ENCODE measurements at regions not wholly inside any gene's neighbourhood (a gene's known extent, or its start where the extent isn't known, plus 50 kb on each side); places are given as distances from the start of the nearest gene placed in this dataset.

DNA sequence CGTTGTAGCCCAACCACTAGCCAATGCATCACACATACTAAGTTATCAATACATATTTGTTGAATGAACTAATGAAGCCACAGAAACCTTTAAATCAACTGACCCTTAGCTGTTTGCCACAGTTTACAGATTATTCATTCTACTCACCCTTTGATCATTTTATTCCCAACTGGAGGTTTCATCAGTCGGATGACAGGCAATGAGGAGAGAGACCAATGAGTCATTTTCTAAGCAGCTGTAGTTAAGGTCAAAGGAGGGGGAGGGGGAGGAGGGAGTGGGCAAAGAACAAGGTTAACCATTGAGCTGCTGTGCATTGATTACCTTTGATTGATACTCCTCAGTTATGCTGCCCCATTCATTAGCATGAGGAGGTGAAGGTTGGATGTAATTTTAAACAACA lies 469.5 kb downstream of the VRK1 start:
- DNase-seq (ENCODE audit: low read depth) = peak; percentile 0

DNA sequence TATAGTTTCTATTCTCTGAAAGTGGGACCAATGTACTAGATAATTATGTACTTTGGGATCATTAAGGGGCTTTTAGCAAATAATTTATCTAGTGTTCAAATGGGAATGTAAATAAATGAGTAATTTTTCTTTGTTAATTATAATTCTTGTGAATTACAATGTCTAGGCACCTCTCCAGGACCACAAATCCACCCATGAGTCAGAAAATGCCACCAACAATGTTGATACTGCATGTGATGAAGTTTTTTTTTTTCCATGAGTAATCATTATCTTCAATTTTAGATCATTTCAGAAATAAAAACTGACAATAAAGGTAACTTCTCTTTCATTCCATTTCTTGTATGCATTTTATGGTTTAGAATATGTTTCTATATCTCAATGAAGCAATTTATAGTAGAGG lies 470.3 kb downstream of the VRK1 start:
- no peak for DNase-seq (ENCODE audit: low read depth)

DNA sequence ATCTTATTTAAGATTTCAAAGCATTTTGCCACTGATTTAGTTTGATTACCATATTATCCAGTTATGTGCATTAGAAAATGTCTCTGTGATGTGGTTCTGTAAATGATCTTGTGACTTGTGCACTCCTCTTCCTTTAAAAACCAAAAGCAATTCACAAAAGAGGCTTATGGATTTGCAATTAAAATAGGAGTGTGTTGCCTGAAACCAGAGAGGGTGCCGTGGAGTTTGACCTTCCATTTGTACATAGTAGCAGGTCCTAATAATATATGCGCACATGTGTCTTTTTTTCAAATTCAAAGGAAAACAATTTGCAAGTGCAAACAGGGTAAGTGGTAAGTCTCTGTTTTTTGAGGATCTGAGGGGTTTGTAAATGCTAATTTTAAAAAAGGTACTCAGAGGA lies 470.9 kb downstream of the VRK1 start:
- DNase-seq (ENCODE audit: low read depth) = no peak

DNA sequence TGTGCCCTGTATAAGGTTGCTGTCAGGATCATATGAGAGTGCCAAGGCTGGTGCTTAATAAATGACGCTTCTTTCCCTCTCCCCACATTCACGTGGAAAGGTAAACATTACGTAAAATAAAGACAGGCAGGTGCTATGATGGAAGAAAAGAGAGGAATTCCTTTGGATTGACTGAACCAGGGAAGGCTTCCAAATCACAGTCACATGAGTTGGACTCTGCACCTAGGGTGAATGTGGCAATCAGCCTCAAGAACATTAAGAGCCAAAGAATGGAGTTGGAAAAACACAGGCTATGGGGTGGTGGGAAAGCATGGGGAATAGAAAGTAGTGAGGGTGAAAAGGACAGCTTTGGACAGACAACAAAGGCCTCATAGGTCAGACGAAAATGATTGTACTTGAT lies 473.1 kb downstream of the VRK1 start:
- DNase-seq (ENCODE audit: low read depth) = no peak

DNA sequence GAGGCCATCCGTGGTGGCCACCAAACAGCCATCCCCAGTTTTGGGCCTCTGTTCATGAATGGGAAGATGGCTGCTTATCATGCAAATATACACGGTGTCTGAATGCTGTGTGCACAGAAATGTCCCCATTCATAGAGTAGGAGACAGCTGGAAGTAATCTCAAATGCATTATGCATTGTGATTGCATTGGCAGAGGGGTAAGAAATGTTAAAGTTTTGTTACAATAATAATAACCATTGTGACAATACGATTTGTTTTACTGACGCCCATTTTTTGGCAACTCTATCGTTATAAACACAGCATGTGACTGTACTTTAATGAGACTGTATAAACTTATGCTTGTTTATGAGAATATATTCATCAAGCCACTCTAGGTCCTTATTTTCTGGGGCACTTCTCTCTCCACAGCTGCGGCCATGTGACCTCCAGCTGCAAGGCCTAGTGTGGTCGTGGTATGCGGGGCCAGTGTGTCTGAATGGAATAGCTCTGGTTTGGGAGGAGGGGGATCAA lies 474.3 kb downstream of the VRK1 start:
- DNase-seq (ENCODE audit: low read depth) = no peak

DNA sequence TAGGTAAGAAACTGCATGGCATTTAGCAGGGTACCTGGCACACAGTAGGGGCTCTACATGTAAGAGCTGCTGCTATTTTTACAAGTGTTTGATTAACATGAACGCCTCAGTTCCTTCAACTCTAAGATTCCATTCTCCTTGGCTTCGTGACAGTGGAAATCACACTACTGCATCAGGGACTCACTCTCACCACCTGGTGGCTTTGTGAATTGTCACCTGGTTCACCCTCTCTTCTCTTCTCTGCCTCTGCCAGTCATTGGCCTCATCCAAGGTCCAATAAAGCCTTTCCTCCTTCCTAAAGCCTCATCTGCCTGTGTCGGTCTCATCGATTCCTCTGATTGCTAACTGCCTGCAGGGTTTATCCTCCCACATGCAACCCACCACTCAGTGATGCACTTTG lies 476.4 kb downstream of the VRK1 start:
- DNase-seq (ENCODE audit: low read depth) = no peak

DNA sequence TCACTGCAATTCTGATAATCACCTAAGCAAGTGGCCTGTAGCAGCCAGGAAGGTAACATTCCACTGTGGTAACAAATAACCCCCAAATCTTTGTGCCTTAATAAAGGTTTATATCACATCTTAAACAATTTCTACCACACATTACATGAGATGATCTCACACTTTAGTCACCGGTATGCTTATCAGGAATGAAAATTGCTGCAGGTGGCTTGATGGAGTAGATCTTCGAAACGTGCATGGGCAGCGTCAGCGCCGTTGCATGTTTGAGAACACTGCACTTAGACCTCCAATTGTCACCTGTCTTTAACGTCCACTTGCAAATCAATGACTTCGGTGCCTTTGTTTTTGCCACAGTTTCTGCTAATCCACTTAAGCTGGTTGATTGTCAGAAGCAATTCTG lies 477.4 kb downstream of the VRK1 start:
- no peak for DNase-seq (ENCODE audit: low read depth)

DNA sequence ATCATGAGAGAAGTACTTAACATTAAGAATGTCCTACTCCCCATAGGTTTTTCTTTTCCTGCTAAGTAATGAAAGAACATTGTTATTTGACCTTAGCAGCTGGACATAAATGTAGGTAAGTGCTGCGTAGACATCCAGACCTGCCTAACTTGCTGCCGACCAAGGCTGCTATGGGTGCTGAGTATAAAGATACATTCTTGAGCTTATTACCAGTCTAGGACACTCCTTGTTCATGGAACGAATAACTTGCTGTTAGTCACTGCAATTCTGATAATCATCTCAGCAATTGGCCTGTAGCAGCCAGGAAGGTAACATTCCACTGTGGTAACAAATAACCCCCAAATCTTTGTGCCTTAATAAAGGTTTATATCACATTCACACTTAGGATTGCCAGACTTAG lies 478.1 kb downstream of the VRK1 start:
- no peak for DNase-seq (ENCODE audit: low read depth)

DNA sequence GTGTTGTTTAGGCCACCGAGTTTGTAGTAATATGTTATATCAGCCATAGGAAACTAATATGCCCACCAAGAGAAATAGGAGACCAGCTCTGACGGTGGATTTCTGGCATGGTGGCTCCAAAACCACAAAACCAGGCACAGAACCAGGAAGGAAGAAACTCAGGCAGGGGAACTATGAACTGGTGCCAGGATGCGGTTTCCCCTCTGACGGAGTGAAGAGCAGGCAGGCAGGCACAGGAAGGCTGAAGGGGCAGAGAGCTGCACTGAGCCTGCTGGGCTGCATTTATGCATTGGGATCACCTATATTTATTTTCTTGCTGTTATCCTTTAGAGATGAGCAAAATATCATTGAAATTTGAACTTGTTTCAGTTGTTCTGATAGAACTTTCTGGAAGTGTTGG lies 479.4 kb downstream of the VRK1 start:
- DNase-seq (ENCODE audit: low read depth) = no peak

DNA sequence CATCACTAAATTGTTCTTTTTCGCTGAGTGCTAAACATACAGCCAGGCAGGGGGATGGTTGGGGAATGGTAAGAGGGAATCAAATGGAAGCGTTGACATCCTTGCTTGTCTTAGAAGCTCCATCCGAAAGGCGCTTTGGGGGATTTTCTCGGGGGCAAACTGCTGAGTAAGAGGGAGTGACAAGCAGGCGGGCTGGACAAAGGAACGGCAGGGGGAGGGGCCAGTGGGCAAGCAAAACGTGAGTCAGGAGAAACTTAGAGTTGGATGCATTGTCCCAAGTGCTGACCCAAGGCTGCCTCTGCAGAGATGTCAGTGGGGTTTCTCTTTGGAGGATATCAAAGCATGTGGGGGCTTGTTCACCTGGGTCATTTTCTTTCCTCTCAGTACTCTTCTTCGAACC lies 480.5 kb downstream of the VRK1 start:
- no peak for DNase-seq (ENCODE audit: low read depth)

DNA sequence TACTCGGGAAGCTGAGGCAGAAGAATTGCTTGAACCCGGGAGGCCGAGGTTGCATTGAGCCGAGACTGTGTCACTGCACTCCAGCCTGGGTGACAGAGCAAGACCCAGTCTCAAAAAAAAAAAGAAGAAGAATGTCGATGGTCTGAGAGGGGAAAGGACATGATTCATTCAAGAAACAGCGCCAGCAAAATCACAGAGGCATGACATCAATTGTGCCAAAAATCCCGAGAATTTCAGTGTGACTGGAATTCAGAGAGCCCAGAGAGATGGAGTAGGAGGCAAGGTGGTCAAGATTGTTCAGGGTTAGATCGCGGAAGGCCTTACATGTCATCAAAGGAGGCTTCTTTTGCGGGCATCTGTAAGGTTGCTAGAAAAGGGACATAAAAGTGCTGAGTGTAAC lies 483.3 kb downstream of the VRK1 start:
- no peak for DNase-seq (ENCODE audit: low read depth)

DNA sequence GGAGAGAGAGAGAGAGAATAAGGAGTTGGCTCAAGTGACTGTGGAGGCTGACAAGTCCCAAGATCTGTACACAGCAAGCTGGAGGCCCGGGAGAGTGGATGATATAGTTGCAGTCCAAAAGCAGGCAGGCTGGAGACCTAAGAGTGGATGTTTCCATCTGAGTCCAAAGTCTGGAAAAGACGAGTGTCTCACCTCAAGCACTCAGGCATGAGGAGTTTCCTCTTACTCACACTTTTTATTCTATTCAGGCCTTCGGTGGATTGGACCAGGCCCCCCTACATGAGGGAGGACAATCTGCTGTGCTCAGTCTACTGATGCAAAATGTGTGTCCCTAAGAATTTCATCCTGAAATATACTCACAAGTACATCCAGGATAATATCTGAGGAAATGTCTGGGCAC lies 484.6 kb downstream of the VRK1 start:
- DNase-seq (ENCODE audit: low read depth) = no peak

DNA sequence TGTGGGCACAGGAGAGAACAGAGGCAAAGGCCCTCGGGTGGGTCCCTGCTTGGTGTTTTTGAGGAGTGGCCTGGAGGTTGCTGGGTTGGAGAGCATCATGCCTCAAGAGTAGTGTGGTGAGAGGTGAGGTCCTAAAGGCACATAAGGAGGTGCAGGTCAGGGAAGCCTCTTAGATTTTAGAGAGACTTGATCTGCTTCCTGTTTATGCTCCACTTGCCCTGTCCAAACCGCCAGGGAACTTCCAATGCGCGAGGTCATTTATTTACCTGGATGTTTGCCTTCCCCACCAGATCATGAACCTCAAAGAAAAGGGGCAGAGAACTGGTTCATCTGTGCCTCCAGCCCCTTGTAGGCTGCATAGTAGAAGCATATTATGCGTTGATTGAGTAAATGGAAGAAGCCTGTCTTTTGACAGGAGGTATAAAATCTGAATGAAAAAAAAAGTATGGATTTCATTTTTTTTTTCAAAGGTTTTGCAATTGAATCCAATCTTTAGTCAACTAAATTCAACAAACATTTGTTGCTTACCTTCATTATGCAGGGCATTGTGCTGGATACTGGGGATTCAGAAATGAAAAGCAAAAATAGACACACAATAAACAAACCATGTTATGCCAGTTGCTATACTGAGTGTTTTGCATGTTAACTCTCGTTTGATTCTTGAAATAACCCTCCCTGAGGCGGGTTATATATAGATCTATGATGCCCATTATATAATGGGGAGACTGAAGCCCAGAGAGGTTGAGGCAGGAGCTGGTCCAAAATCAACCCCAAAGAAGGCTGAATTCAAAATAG lies 485.2 kb downstream of the VRK1 start:
- no peak for DNase-seq (ENCODE audit: low read depth)

DNA sequence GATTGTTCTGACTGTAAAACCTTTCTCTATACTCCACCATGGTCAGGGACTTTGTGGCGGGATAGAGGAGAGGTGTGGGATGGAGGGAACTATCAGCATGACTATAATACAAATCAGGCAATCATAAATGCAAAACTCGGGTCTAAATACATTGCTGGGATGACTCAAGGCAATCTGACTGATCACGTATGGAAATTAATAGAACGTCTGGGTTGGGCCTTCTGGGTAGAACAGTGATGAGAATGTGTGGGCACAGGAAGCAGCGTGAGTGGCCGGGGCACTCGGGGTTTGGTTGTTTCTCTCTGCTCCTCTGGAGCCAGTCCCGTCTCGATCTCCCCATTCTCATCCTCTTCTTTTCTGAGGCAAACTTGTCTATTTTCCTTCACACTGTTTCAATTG lies 485.8 kb downstream of the VRK1 start:
- DNase-seq (ENCODE audit: low read depth) = no peak

DNA sequence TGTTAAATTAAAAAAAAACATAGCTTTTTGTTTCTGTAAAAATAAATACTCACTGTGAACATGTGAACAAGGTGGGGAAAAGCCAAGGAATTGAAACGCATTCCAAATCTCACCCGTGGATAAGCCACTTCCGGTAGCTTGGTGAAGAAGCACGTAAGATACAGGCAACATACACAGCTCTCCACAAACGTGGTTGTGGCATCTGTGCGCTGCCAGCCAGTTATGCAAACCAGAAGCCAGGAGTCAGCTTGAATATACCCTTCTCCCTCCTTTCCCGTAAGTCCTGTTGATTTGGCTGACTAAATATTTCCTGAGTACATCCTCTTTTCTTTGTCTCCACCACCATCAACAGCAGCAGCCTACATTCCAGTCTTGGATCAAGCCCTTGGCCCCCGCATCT lies 486.2 kb downstream of the VRK1 start:
- no peak for DNase-seq (ENCODE audit: low read depth)

DNA sequence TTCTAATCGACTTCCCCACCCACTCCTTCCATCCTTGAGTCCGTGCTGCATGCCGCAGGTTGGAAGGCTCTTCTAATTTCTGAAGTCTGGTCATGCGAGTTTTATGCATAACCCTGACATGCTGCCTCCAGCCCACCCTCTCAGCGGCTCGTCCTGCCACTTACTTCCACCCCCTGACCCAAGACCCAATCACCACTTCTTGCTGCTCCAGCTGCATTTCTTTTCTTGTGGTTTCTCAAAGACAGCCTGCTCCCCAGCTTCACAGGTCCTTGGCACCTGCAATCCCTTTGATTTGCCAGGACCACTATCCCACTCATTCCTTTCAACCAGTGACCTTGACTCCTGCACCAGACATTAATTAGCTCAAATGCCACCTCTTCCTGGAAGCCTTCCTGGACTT lies 486.7 kb downstream of the VRK1 start:
- DNase-seq (ENCODE audit: low read depth) = no peak

DNA sequence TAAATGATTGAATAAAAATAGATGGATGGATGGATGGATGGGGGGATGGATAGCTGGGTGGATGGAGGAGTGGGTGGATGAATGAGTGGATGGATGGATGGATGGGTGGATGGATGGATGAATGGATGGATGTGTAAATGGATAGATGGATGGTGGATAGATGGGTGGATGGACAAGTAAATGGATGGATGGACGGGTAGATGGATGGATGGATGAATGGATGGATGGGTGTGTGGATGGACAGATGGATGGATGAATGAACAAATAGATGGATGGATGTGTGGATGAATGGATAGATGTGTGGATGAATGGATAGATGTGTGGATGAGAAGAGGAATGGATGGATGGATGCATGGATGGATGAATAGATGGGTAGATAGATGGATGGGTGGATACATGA lies 490.8 kb downstream of the VRK1 start:
- no peak for DNase-seq (ENCODE audit: low read depth)

DNA sequence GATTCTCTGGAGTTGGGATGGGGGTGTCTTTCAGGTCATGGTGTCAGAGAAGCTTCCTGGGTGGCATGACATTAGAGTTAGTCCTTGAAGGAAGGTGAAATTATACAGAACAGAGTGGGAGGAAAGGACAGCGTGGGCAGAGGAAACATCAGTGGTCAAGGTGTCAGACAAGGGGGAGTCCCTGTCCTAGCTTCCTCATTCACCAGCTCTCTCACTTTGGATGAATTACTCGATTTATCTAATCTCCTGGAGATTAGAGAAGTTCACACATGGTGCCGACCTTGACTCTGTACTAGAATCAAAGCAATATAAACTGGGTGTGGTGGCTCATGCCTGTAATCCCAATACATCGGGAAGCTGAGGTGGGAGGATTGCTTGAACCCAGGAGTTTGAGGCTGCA lies 492.9 kb downstream of the VRK1 start:
- DNase-seq (ENCODE audit: low read depth) = no peak

DNA sequence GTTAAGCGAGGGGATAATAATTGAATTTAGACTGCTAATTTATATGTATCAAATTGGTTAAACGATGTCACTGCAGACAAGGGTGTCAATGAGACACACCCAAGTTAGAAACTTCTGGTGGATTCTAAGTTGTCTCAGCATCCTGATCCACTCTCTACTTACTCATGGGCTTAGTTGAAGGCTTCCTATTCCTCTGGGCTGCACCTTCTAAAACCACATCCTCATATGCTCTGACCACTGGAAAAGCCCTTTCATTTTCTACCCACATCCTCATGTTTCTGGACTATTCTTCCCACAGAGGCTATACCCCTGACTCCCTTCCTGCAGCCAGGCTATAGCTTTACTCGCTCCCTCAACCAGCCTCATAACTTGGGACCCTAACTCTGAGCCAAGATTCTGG lies 493.8 kb downstream of the VRK1 start:
- DNase-seq (ENCODE audit: low read depth) = no peak

DNA sequence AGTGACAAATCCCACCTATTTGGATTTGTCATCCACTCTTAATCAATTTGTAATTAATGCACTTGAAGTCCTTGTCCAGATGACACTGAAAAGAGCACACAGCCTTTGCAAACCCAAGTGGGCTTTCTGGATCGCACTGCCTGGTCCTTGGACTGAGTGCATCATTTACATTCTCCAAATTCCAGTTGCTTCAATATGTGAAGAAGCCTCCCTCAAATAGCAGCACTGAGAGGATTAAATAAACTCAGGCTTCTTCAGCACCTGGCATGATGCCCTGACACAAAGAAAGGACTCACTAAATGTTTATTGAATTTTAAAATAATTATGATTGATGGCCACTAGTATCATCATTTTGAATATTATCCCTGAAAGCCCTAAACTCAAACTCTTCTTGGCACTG lies 496.5 kb downstream of the VRK1 start:
- DNase-seq (ENCODE audit: low read depth) = no peak

DNA sequence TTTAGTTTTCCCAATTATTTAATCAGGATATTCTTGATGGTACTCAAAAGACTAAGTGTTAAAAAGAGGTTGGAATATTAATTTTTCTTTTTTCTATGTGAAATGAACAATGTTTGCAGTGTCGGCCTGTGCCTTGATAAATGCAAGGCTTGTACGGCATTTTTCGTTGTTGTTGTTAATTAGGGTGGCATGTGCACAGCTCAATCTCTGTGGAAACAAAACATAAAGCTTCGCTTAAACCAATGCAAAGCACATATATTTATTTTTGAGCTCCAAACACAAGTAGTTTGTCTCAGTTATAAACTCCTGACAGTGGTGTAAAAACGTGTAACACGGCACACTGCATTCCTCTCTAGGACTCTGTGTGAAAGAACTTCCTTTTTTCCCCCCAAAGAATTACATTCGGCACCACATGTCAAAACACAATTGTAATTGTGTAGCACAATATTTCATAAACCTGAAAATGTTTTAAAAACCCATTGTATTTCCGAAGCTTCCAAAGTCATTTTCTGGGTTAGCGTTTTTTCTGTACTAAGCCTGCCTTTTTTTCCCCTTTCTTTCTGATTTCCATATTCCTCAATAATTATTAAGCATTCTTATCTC lies 498.0 kb downstream of the VRK1 start:
- DNase-seq (ENCODE audit: low read depth) = no peak

DNA sequence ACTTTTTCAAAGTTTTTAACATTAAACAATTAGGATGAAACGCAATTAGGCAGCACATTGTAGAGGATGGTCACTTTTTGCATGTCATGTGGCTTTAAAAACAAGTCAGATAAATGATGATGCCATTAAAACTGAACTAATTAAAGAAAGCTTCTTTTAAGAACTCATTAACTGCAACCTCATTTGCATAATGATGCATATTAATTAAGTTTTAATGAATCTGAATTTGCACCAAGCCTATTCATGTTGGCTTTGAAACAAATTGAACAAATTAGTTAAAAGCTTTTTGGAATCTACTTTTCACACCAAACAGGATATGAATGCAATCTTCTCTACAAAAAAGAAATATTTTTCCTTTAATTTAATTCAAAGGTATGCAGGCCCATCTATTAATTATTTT lies 499.0 kb downstream of the VRK1 start:
- no peak for DNase-seq (ENCODE audit: low read depth)

DNA sequence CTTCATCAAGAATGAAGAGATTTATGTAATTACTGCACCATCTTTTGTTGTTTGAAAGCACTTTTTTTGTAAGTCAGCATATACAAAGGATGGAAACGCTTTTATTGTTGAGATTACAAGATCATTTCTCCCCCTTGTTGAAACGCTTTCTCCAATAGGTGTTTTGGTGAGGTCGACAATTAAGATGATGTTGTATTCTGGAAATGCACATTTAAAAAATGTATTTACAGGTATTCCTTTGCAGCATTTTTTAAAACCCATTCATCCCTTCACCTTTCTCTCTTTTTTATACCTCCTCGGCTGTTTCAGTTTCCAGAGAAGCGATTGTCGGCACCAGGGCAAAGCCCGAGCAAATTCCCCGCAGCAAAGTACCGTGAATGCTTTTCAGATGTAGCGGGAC lies 499.9 kb downstream of the VRK1 start:
- no peak for DNase-seq (ENCODE audit: low read depth)

DNA sequence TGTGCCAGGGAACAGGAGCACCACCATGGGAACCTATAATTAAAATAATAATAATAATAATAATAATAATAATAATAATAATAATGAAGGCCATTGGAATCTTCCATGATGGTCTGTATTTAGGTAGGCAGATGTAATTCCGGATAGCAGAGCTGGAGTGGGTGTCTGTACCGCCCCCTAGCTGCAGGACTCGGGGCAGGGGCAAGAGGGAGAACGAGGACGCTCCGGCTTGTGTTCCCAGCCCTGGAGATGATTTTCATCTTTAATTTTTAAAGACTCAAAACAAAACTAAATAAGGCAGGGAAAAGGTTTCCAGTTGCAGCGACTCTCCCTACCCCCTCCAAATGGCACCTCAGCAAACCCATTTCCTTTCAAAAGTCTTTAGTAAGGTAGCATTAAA lies 501.1 kb downstream of the VRK1 start:
- DNase-seq (ENCODE audit: low read depth) = no peak
